ENCODE measurements at regions not wholly inside any gene's neighbourhood (a gene's known extent, or its start where the extent isn't known, plus 50 kb on each side); places are given as distances from the start of the nearest gene placed in this dataset.
A peak's percentile ranks its signal among the peaks of the same experiment; 100 is the strongest.

- Histone ChIP-seq H2AFZ (ENCODE audit: low read length) (peak overlapping the region; percentile 34), H3K23me2 (ENCODE audit: low read depth, low read length) (no peaks in the 10 kb centered on the region), H3K9ac (replicated peaks in 1 of 4; ENCODE audit: extremely low read depth in 1 of 4, low read depth in 3 of 4, low read length in 3 of 4) (no peak overlapping the region), H4K5ac (ENCODE audit: insufficient read length, low read depth, low read length) (no peak overlapping the region), H2AK5ac (ENCODE audit: low read depth, low read length) (no peak overlapping the region), H3K79me1 (ENCODE audit: low read depth, low read length) (no peaks in the 10 kb centered on the region), H2BK120ac (replicated peaks; ENCODE audit: low read depth, low read length) (no peak overlapping the region), H2BK20ac (ENCODE audit: low read length) (0 out of 2 replicates have a peak overlapping the region, but pooled peaks have one; percentile 34), H2BK15ac (ENCODE audit: low read length) (no peak overlapping the region), H2BK5ac (ENCODE audit: low read depth, low read length) (no peak overlapping the region), H3K36me3 (ENCODE audit: control insufficient read depth in 2 of 4, insufficient read depth in 4 of 4, low read length in 3 of 4) (no peaks in the 10 kb centered on the region), H3K4ac (replicated peaks; ENCODE audit: insufficient read length, low read depth, low read length) (no peak overlapping the region), H4K91ac (replicated peaks; ENCODE audit: insufficient read length, low read length) (no peak overlapping the region), H3K14ac (ENCODE audit: insufficient read length) (no peak overlapping the region), H3K56ac (replicated peaks; ENCODE audit: insufficient read length, low read depth, low read length) (no peak overlapping the region), H4K8ac (ENCODE audit: extremely low read depth, insufficient read depth, low read length) (no peak overlapping the region), H3K27ac (ENCODE audit: low read depth, low read length) (no peak overlapping the region), H2BK12ac (ENCODE audit: low read depth, low read length) (no peak overlapping the region), H3K79me2 (ENCODE audit: control insufficient read depth in 1 of 2, insufficient read depth in 2 of 2, low read length in 2 of 2) (no peaks in the 10 kb centered on the region), H4K20me1 (replicated peaks in 1 of 2; ENCODE audit: control insufficient read depth in 1 of 2, insufficient read depth in 2 of 2, low read length in 2 of 2) (no peaks in the 10 kb centered on the region), H3K4me3 (ENCODE audit: extremely low read depth in 1 of 4, insufficient read depth in 2 of 4, low read depth in 3 of 4, low read length in 4 of 4) (no peak overlapping the region), H3K4me1 (replicated peaks in 1 of 4; ENCODE audit: control insufficient read depth in 3 of 4, insufficient read depth in 4 of 4, low read length in 3 of 4) (peaks cover 0 to 4% (median 3%) of the 10 kb centered on the region in 4 experiments; a peak in 3 of 7 replicates), H3K27me3 (replicated peaks in 1 of 4; ENCODE audit: control insufficient read depth in 3 of 4, extremely low read depth in 1 of 4, insufficient read depth in 3 of 4, low read length in 3 of 4) (no peaks in the 10 kb centered on the region), H3K4me2 (ENCODE audit: insufficient read depth in 1 of 2, low read depth in 2 of 2, low read length in 2 of 2) (no peak overlapping the region), H3K18ac (ENCODE audit: extremely low read depth, low read length) (no peak overlapping the region; the same call in 1 of the 2 replicates), H3K9me3 (ENCODE audit: insufficient read depth in 2 of 2, low read depth in 1 of 2, low read length in 1 of 2) (no peaks in the 10 kb centered on the region), H3K23ac (ENCODE audit: insufficient read length) (no peak overlapping the region)
- POLR2A ChIA-PET (ENCODE audit: partially characterized antibody): no interaction called here
- 94% methylated on average over 11 of the region's 11 CpGs; no CpG with 5 or more reads in 1 of the 2 experiments for WGBS, 2 experiments (ENCODE audit: extremely low coverage in 1 of 2, insufficient coverage in 1 of 2, insufficient read length in 1 of 2, insufficient replicate concordance in 2 of 2, low coverage in 1 of 2, low lambda C conversion rate in 2 of 2, missing lambda C conversion rate in 1 of 2)
- CTCF ChIA-PET (ENCODE audit: partially characterized antibody): interaction anchor here (1.2 kb wide), 1 partner anchor 31 kb away, joined by 5 read pairs; no protein-coding TSS in a partner anchor
- FAIRE-seq (no peak), DNase-seq (ENCODE audit: low read depth in 1 of 2, low spot score in 2 of 2) (no peak)
- TF ChIP-seq USF2 (IDR thresholded peaks at IDR 0.05; ENCODE audit: low read length): no peak
- no peak for TF ChIP-seq RNF2 (IDR thresholded peaks at IDR 0.05; ENCODE audit: borderline replicate concordance, low read depth, low read length, missing control alignments, poor library complexity, severe bottlenecking)
- TF ChIP-seq KDM4A (IDR thresholded peaks at IDR 0.05; ENCODE audit: low read depth, low read length, severe bottlenecking): no peak
- TF ChIP-seq ZNF274 (IDR thresholded peaks at IDR 0.05; ENCODE audit: borderline replicate concordance, extremely low read depth, low read length): no peak
- no peak for TF ChIP-seq SIRT6 (IDR thresholded peaks at IDR 0.05; ENCODE audit: low read length)
These were observed 525.5 kb upstream of the RGMA start for GRCh38 chr15:93614386-93615104.

Data from H1 (cell line).